ENCODE measurements at regions not wholly inside any gene's neighbourhood (a gene's known extent, or its start where the extent isn't known, plus 50 kb on each side); places are given as distances from the start of the nearest gene placed in this dataset.

DNA sequence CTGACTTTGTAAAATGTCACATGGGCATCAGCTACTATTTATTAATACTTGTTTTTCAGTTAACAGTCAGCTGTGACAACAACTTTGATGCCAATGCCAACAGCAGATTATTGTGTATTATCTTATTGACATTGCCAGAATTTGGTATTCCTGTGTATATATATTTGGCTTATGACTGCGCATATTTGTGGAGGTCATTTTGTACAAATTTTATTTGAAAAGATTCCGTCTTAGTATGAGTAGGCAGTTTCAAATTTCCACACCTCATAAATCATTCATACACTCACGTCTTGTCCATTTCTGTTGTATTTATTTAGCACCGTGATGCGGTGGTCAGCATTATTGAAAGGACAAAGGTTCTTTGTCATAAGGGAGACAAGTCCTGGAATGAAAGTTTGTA is 558.2 kb upstream of the NDST4 start:
- no peaks in the 10 kb centered on the region for H4K20me1 ChIP-seq (ENCODE audit: insufficient read depth)
- H3K4me1 ChIP-seq (ENCODE audit: insufficient read depth), result no peaks in the 10 kb centered on the region
- no peaks in the 10 kb centered on the region for H3K27me3 ChIP-seq (replicated peaks; ENCODE audit: insufficient read depth)
- no peak for DNase-seq
- no peak overlapping the region for H3K4me2 ChIP-seq (ENCODE audit: unreplicated experiment)
- no peaks in the 10 kb centered on the region for H3F3A ChIP-seq (ENCODE audit: insufficient read depth)
- 13% methylated on average over 5 of the region's 5 CpGs for WGBS, 2 experiments (ENCODE audit: low coverage in 1 of 2, low lambda C conversion rate in 2 of 2, missing lambda C conversion rate in 2 of 2)
- H3K9me3 ChIP-seq (ENCODE audit: low read depth), result no peaks in the 10 kb centered on the region
- no peak overlapping the region for H2AFZ ChIP-seq
- no peaks in the 10 kb centered on the region for H3K36me3 ChIP-seq (ENCODE audit: low read depth)
- no peak for TF ChIP-seq EZH2 (IDR thresholded peaks at IDR 0.05; ENCODE audit: insufficient read depth, poor library complexity, severe bottlenecking)
- TF ChIP-seq EZH2phosphoT487 (IDR thresholded peaks at IDR 0.05; ENCODE audit: insufficient read depth, low read depth), result no peak
- H3K4me3 ChIP-seq, result no peak overlapping the region
- no peak overlapping the region for H3K27ac ChIP-seq
- no peaks in the 10 kb centered on the region for H3K79me2 ChIP-seq (ENCODE audit: insufficient read depth)
- H3K9ac ChIP-seq, result no peak overlapping the region
- H3K9me2 ChIP-seq (ENCODE audit: insufficient read depth), result no peaks in the 10 kb centered on the region
- in situ Hi-C loops (cut with MboI), result no loop called here

- in situ Hi-C loops (cut with MboI), result no loop called here
- Histone ChIP-seq H3K9ac (no peak overlapping the region), H3K4me1 (ENCODE audit: insufficient read depth) (no peaks in the 10 kb centered on the region), H3K4me2 (ENCODE audit: unreplicated experiment) (no peak overlapping the region), H3F3A (ENCODE audit: insufficient read depth) (no peaks in the 10 kb centered on the region), H3K27ac (no peak overlapping the region), H3K27me3 (replicated peaks; ENCODE audit: insufficient read depth) (no peaks in the 10 kb centered on the region), H3K79me2 (ENCODE audit: insufficient read depth) (no peaks in the 10 kb centered on the region), H2AFZ (no peak overlapping the region), H3K36me3 (ENCODE audit: low read depth) (no peaks in the 10 kb centered on the region), H3K9me2 (ENCODE audit: insufficient read depth) (no peaks in the 10 kb centered on the region), H3K9me3 (ENCODE audit: low read depth) (no peaks in the 10 kb centered on the region), H4K20me1 (ENCODE audit: insufficient read depth) (no peaks in the 10 kb centered on the region), H3K4me3 (no peak overlapping the region)
- 41 to 42% methylated on average over 2 of the region's 2 CpGs for WGBS, 2 experiments (ENCODE audit: low coverage in 1 of 2, low lambda C conversion rate in 2 of 2, missing lambda C conversion rate in 2 of 2)
- no peak for DNase-seq
- TF ChIP-seq EZH2phosphoT487 (IDR thresholded peaks at IDR 0.05; ENCODE audit: insufficient read depth, low read depth) (no peak), EZH2 (IDR thresholded peaks at IDR 0.05; ENCODE audit: insufficient read depth, poor library complexity, severe bottlenecking) (no peak)
Observed at GRCh38 chr4:115670930-115671329, 557.5 kb upstream of the NDST4 start.

DNA sequence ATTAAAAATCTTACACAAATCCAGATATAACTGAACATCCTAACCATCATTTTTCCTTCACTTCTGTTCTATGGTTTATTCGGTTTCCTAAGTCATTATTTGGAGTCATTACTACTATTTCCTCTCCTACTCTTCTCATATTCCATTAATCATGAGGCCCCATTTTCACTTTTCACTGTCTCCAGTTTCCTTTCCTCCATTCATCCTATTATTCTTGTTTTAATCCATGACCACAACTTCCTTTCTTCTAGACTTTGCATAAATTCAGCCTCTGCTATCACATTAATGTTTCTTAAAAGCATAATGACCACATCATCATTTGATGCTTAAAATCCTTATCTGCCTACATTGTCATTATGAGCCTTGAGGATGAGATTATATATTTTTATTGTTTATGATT is 555.0 kb upstream of the NDST4 start:
- Histone ChIP-seq H3K4me2 (ENCODE audit: unreplicated experiment) (no peak overlapping the region), H3K9me2 (ENCODE audit: insufficient read depth) (no peaks in the 10 kb centered on the region), H3K4me3 (no peak overlapping the region), H3K9me3 (ENCODE audit: low read depth) (no peaks in the 10 kb centered on the region), H3K79me2 (ENCODE audit: insufficient read depth) (no peaks in the 10 kb centered on the region), H3K27ac (no peak overlapping the region), H3F3A (ENCODE audit: insufficient read depth) (no peaks in the 10 kb centered on the region), H2AFZ (no peak overlapping the region), H4K20me1 (ENCODE audit: insufficient read depth) (no peaks in the 10 kb centered on the region), H3K9ac (no peak overlapping the region), H3K36me3 (ENCODE audit: low read depth) (no peaks in the 10 kb centered on the region), H3K4me1 (ENCODE audit: insufficient read depth) (no peaks in the 10 kb centered on the region), H3K27me3 (replicated peaks; ENCODE audit: insufficient read depth) (no peaks in the 10 kb centered on the region)
- TF ChIP-seq EZH2phosphoT487 (IDR thresholded peaks at IDR 0.05; ENCODE audit: insufficient read depth, low read depth), result no peak
- no peak for TF ChIP-seq EZH2 (IDR thresholded peaks at IDR 0.05; ENCODE audit: insufficient read depth, poor library complexity, severe bottlenecking)
- WGBS, 2 experiments (ENCODE audit: low coverage in 1 of 2, low lambda C conversion rate in 2 of 2, missing lambda C conversion rate in 2 of 2), result 18 to 22% methylated on average over 1 of the region's 1 CpG
- no peak for DNase-seq
- in situ Hi-C loops (cut with MboI), result no loop called here

DNA sequence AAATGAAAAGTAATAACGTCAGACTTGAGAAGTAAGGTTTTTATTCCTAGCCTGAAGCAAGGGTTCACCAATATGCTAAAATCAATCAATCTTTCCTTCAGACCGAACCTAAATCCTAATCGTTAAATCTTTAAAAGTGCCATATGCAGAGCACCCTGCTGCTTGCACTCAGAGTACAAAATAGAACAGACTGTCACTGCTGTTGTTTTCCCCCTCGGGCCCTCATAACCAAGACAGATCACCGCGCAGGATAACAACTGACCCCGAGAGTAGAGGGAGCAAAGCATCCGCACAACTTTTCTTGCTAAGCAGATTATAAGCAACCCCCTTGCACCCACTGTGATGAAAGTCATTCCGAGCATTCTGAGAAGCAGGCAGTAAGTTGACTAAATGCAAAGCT is 550.9 kb upstream of the NDST4 start:
- H4K20me1 ChIP-seq (ENCODE audit: insufficient read depth), result no peaks in the 10 kb centered on the region
- no peak overlapping the region for H3K4me2 ChIP-seq (ENCODE audit: unreplicated experiment)
- H3K9me3 ChIP-seq (ENCODE audit: low read depth), result no peaks in the 10 kb centered on the region
- no peaks in the 10 kb centered on the region for H3F3A ChIP-seq (ENCODE audit: insufficient read depth)
- no peaks in the 10 kb centered on the region for H3K27me3 ChIP-seq (replicated peaks; ENCODE audit: insufficient read depth)
- no peaks in the 10 kb centered on the region for H3K79me2 ChIP-seq (ENCODE audit: insufficient read depth)
- no peaks in the 10 kb centered on the region for H3K4me1 ChIP-seq (ENCODE audit: insufficient read depth)
- no peaks in the 10 kb centered on the region for H3K36me3 ChIP-seq (ENCODE audit: low read depth)
- 3 to 4% methylated on average over 9 of the region's 9 CpGs for WGBS, 2 experiments (ENCODE audit: low coverage in 1 of 2, low lambda C conversion rate in 2 of 2, missing lambda C conversion rate in 2 of 2)
- no peak overlapping the region for H2AFZ ChIP-seq
- H3K27ac ChIP-seq, result no peak overlapping the region
- H3K9me2 ChIP-seq (ENCODE audit: insufficient read depth), result no peaks in the 10 kb centered on the region
- no peak for DNase-seq
- H3K4me3 ChIP-seq, result no peak overlapping the region
- TF ChIP-seq EZH2phosphoT487 (IDR thresholded peaks at IDR 0.05; ENCODE audit: insufficient read depth, low read depth), result no peak
- TF ChIP-seq EZH2 (IDR thresholded peaks at IDR 0.05; ENCODE audit: insufficient read depth, poor library complexity, severe bottlenecking), result no peak
- in situ Hi-C loops (cut with MboI), result no loop called here
- no peak overlapping the region for H3K9ac ChIP-seq

GRCh38 chr4:115660465-115660864 is 547.0 kb upstream of the NDST4 start:
- no peak for TF ChIP-seq EZH2 (IDR thresholded peaks at IDR 0.05; ENCODE audit: insufficient read depth, poor library complexity, severe bottlenecking)
- no peak for TF ChIP-seq EZH2phosphoT487 (IDR thresholded peaks at IDR 0.05; ENCODE audit: insufficient read depth, low read depth)
- in situ Hi-C loops (cut with MboI), result no loop called here
- H3K27me3 ChIP-seq (replicated peaks; ENCODE audit: insufficient read depth), result no peaks in the 10 kb centered on the region
- no peak overlapping the region for H3K9ac ChIP-seq
- H3K4me1 ChIP-seq (ENCODE audit: insufficient read depth), result no peaks in the 10 kb centered on the region
- no peak overlapping the region for H3K4me3 ChIP-seq
- no peaks in the 10 kb centered on the region for H3K9me3 ChIP-seq (ENCODE audit: low read depth)
- no peak overlapping the region for H3K27ac ChIP-seq
- H3K36me3 ChIP-seq (ENCODE audit: low read depth), result no peaks in the 10 kb centered on the region
- no peaks in the 10 kb centered on the region for H3K9me2 ChIP-seq (ENCODE audit: insufficient read depth)
- no peak overlapping the region for H3K4me2 ChIP-seq (ENCODE audit: unreplicated experiment)
- H3F3A ChIP-seq (ENCODE audit: insufficient read depth), result no peaks in the 10 kb centered on the region
- H4K20me1 ChIP-seq (ENCODE audit: insufficient read depth), result no peaks in the 10 kb centered on the region
- no peak for DNase-seq
- H3K79me2 ChIP-seq (ENCODE audit: insufficient read depth), result no peaks in the 10 kb centered on the region
- no peak overlapping the region for H2AFZ ChIP-seq
- WGBS, 2 experiments (ENCODE audit: low coverage in 1 of 2, low lambda C conversion rate in 2 of 2, missing lambda C conversion rate in 2 of 2), result 9 to 17% methylated on average over 3 of the region's 3 CpGs

All from GM23248 (cell line).